H1 (cell line): ENCODE measurements at regions not wholly inside any gene's neighbourhood (a gene's known extent, or its start where the extent isn't known, plus 50 kb on each side); places are given as distances from the start of the nearest gene placed in this dataset.

Experiments used
- CTCF ChIA-PET: fragments of 300-600 bp; sonication (Branson Sonifier 250); formaldehyde crosslinking; loops from one replicate; lab custom pipeline; 2021; ENCODE audit not compliant: partially characterized antibody; lab: Charles Lee
- POLR2A ChIA-PET: fragments of 300-600 bp; sonication (Branson Sonifier 250); formaldehyde crosslinking; loops from one replicate; lab custom pipeline; 2021; ENCODE audit warnings: inconsistent platforms; ENCODE audit not compliant: partially characterized antibody; lab: Charles Lee
- DNase-seq, 2 experiments: peaks; one replicate each; pipeline versions ENCODE4 v3.0.0 to v3.0.0-alpha.2; 2010 to 2022; ENCODE audit warnings: low spot score in 2 of 2, low read depth in 1 of 2, mixed read lengths in 1 of 2
- FAIRE-seq: peaks from 2 replicates; lab custom pipeline; 2011; peaks lifted over from hg19 to GRCh38; lab: Jason Lieb, UNC
- H2AFZ ChIP-seq: 2 replicates; pipeline ENCODE4 v1.8.1; 2012; ENCODE audit warnings: low read length, inconsistent platforms
- H2AK5ac ChIP-seq: 2 replicates; pipeline ENCODE4 v1.6.1; 2013; ENCODE audit warnings: low read depth, low read length
- H2BK120ac ChIP-seq: replicated peaks from 2 replicates; pipeline ENCODE3; 2013; ENCODE audit warnings: low read depth, low read length, inconsistent platforms
- H2BK12ac ChIP-seq: 2 replicates; pipeline ENCODE4 v1.6.1; 2013; ENCODE audit warnings: low read depth, low read length
- H2BK15ac ChIP-seq: 2 replicates; pipeline ENCODE4 v1.6.1; 2013; ENCODE audit warnings: low read length
- H2BK20ac ChIP-seq: 2 replicates; pipeline ENCODE4 v1.6.1; 2013; ENCODE audit warnings: low read length
- H2BK5ac ChIP-seq: 2 replicates; pipeline ENCODE4 v1.6.1; 2013; ENCODE audit warnings: low read depth, low read length
- H3K14ac ChIP-seq: 2 replicates; pipeline ENCODE4 v1.6.1; 2013; ENCODE audit warnings: inconsistent platforms; ENCODE audit not compliant: insufficient read length
- H3K18ac ChIP-seq: 2 replicates; pipeline ENCODE4 v1.6.1; 2013; ENCODE audit warnings: low read length; ENCODE audit errors: extremely low read depth
- H3K23ac ChIP-seq: 2 replicates; pipeline ENCODE4 v1.6.1; 2013; ENCODE audit warnings: inconsistent platforms; ENCODE audit not compliant: insufficient read length
- H3K23me2 ChIP-seq: 2 replicates; pipeline ENCODE4 v1.6.1; 2013; ENCODE audit warnings: low read depth, low read length
- H3K27ac ChIP-seq: 2 replicates; pipeline ENCODE4 v1.6.1; 2011; ENCODE audit warnings: low read depth, low read length, inconsistent platforms
- H3K27me3 ChIP-seq, 4 experiments: replicated peaks in 1 of 4; 1 replicate in 1 of 4; 2 replicates in 3 of 4; pipeline versions ENCODE4 v1.6.1 to v1.8.1; 2011 to 2013; ENCODE audit warnings: low read length in 3 of 4, mild to moderate bottlenecking in 3 of 4, inconsistent platforms in 2 of 4, mixed read lengths in 2 of 4, moderate library complexity in 1 of 4; ENCODE audit not compliant: control insufficient read depth in 3 of 4, insufficient read depth in 3 of 4; ENCODE audit errors: extremely low read depth in 1 of 4
- H3K36me3 ChIP-seq, 4 experiments: 2 replicates each; pipeline versions ENCODE4 v1.6.1 to v1.8.1; 2011 to 2013; ENCODE audit warnings: mild to moderate bottlenecking in 4 of 4, low read length in 3 of 4, moderate library complexity in 2 of 4, control low read depth in 1 of 4, inconsistent platforms in 1 of 4; ENCODE audit not compliant: insufficient read depth in 4 of 4, control insufficient read depth in 2 of 4
- H3K4ac ChIP-seq: replicated peaks from 2 replicates; pipeline ENCODE3; 2013; ENCODE audit warnings: low read length, low read depth, mixed read lengths, inconsistent platforms; ENCODE audit not compliant: insufficient read length
- H3K4me1 ChIP-seq, 4 experiments: replicated peaks in 1 of 4; 1 replicate in 1 of 4; 2 replicates in 3 of 4; pipeline versions ENCODE4 v1.6.1 to v1.8.1; 2011 to 2013; ENCODE audit warnings: low read length in 3 of 4, inconsistent platforms in 2 of 4, mixed read lengths in 1 of 4; ENCODE audit not compliant: insufficient read depth in 4 of 4, control insufficient read depth in 3 of 4
- H3K4me2 ChIP-seq, 2 experiments: 2 replicates each; pipeline versions ENCODE4 v1.6.1 to v1.8.1; 2011 to 2013; ENCODE audit warnings: low read depth in 2 of 2, low read length in 2 of 2, control low read depth in 1 of 2, inconsistent platforms in 1 of 2, mild to moderate bottlenecking in 1 of 2; ENCODE audit not compliant: insufficient read depth in 1 of 2
- H3K4me3 ChIP-seq, 4 experiments: fragments of 200-600, 300-600 bp in 1 of 4; sonication (generic), shearing (Covaris generic), sonication (Bioruptor Twin) in 1 of 4; 2 replicates each; pipeline versions ENCODE4 v1.5.1 to v1.8.1; 2011 to 2016; ENCODE audit warnings: low read length in 4 of 4, low read depth in 3 of 4, control low read depth in 2 of 4, inconsistent platforms in 2 of 4, mild to moderate bottlenecking in 2 of 4, mixed read lengths in 1 of 4, moderate library complexity in 1 of 4; ENCODE audit not compliant: insufficient read depth in 2 of 4; ENCODE audit errors: extremely low read depth in 1 of 4
- H3K56ac ChIP-seq: replicated peaks from 2 replicates; pipeline ENCODE3; 2013; ENCODE audit warnings: low read depth, mild to moderate bottlenecking, mixed read lengths, low read length, inconsistent platforms; ENCODE audit not compliant: insufficient read length
- H3K79me1 ChIP-seq: 2 replicates; pipeline ENCODE4 v1.6.1; 2013; ENCODE audit warnings: low read depth, low read length, control low read depth
- H3K79me2 ChIP-seq, 2 experiments: 2 replicates each; pipeline versions ENCODE4 v1.6.1 to v1.8.1; 2012 to 2013; ENCODE audit warnings: low read length in 2 of 2, mild to moderate bottlenecking in 2 of 2, inconsistent platforms in 1 of 2; ENCODE audit not compliant: insufficient read depth in 2 of 2, control insufficient read depth in 1 of 2
- H3K9ac ChIP-seq, 4 experiments: replicated peaks in 1 of 4; 1 replicate in 1 of 4; 2 replicates in 3 of 4; pipeline versions ENCODE4 v1.6.1 to v1.8.1; 2011 to 2013; ENCODE audit warnings: low read depth in 3 of 4, low read length in 3 of 4, control low read depth in 2 of 4, mild to moderate bottlenecking in 2 of 4, moderate library complexity in 2 of 4, inconsistent platforms in 1 of 4; ENCODE audit errors: extremely low read depth in 1 of 4
- H3K9me3 ChIP-seq, 2 experiments: 2 replicates each; pipeline versions ENCODE4 v1.6.1 to v1.8.1; 2012 to 2013; ENCODE audit warnings: mild to moderate bottlenecking in 2 of 2, moderate library complexity in 2 of 2, control low read depth in 1 of 2, inconsistent platforms in 1 of 2, low read depth in 1 of 2, low read length in 1 of 2, mixed read lengths in 1 of 2; ENCODE audit not compliant: insufficient read depth in 2 of 2
- H4K20me1 ChIP-seq, 2 experiments: replicated peaks in 1 of 2; 2 replicates each; pipeline versions ENCODE3 to v1.8.1; 2011 to 2013; ENCODE audit warnings: inconsistent platforms in 2 of 2, low read length in 2 of 2, mild to moderate bottlenecking in 1 of 2; ENCODE audit not compliant: insufficient read depth in 2 of 2, control insufficient read depth in 1 of 2
- H4K5ac ChIP-seq: 2 replicates; pipeline ENCODE4 v1.6.1; 2013; ENCODE audit warnings: low read length, low read depth, mixed read lengths, inconsistent platforms; ENCODE audit not compliant: insufficient read length
- H4K8ac ChIP-seq: 2 replicates; pipeline ENCODE4 v1.8.0; 2013; ENCODE audit warnings: mild to moderate bottlenecking, moderate library complexity, low read length, inconsistent platforms; ENCODE audit not compliant: insufficient read depth; ENCODE audit errors: extremely low read depth
- H4K91ac ChIP-seq: replicated peaks from 2 replicates; pipeline ENCODE3; 2013; ENCODE audit warnings: low read length, mixed read lengths, inconsistent platforms; ENCODE audit not compliant: insufficient read length
- SIX5 ChIP-seq: IDR thresholded peaks from 2 replicates; pipeline ENCODE4 v1.6.1; 2011; ENCODE audit warnings: mild to moderate bottlenecking, low read depth, low read length
- TCF12 ChIP-seq: IDR thresholded peaks from 2 replicates; pipeline ENCODE4 v1.6.1; 2011; ENCODE audit warnings: low read depth, mild to moderate bottlenecking, low read length
- WGBS, 2 experiments: shearing (Covaris generic) in 1 of 2; methylation state at CpG; one replicate each; pipeline versions ENCODE4 v1.1.6 to v1.1.7; 2013 to 2015; ENCODE audit warnings: low lambda C conversion rate in 2 of 2, mixed read lengths in 2 of 2, inconsistent platforms in 1 of 2, low coverage in 1 of 2, missing lambda C conversion rate in 1 of 2; ENCODE audit not compliant: insufficient replicate concordance in 2 of 2, insufficient coverage in 1 of 2, insufficient read length in 1 of 2; ENCODE audit errors: extremely low coverage in 1 of 2, missing lambda C conversion rate in 1 of 2; 5-methylcytosine and 5-hydroxymethylcytosine counted together
- TF ChIP-seq, protein P1 (sequence below): IDR thresholded peaks from 2 replicates; pipeline ENCODE4 v1.6.1; 2011; ENCODE audit warnings: low read length, improper control_type of control experiment

DNA sequence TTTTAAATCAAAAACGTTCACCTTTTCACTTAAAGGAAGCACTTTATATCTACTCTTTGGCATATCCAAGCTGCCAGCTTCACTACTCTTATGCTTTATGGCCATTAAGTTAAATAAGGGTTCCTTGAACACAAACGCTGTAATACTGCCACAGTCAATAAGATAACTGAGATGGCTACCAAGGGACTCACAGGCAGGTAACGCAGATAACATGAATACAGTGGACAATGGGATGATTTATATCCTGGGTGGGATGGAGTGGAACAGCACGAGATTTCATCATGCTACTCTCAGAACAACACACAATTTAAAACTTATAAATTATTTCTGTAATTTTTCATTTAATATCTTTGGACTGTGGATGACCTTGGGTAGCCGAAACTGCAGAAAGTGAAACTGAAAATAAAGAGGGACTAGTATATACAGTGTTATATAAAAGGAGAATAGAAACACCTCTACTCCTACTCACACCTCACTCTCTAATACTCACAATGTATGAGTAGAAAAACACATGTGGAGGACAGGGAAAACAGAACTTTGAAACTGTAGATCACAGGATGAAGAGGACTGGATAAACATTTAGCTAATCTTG is 367.3 kb downstream of the C12orf50 start:
- Histone ChIP-seq H3K4me3 (no peak overlapping the region), H3K4me2 (no peak overlapping the region)
- CTCF ChIA-PET, result no interaction called here

More for the DNA sequence above, 367.3 kb downstream of the C12orf50 start:
- WGBS, 2 experiments, result 94% methylated on average over 5 of the region's 5 CpGs; no CpG with 5 or more reads in 1 of the 2 experiments
- H3K4me1 ChIP-seq, result no peaks in the 10 kb centered on the region
- no peak overlapping the region for H2AK5ac ChIP-seq
- H4K91ac ChIP-seq, result no peak overlapping the region
- no peaks in the 10 kb centered on the region for H3K23me2 ChIP-seq
- 0 out of 2 replicates have a peak overlapping the region, but pooled peaks have one; percentile 73 for H2AFZ ChIP-seq
- H4K5ac ChIP-seq, result no peak overlapping the region
- TF ChIP-seq SIX5 (no peak), TCF12 (no peak)
- TF ChIP-seq, protein P1, sequence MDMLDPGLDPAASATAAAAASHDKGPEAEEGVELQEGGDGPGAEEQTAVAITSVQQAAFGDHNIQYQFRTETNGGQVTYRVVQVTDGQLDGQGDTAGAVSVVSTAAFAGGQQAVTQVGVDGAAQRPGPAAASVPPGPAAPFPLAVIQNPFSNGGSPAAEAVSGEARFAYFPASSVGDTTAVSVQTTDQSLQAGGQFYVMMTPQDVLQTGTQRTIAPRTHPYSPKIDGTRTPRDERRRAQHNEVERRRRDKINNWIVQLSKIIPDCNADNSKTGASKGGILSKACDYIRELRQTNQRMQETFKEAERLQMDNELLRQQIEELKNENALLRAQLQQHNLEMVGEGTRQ, result no peak
- no peak overlapping the region for H2BK15ac ChIP-seq
- no peaks in the 10 kb centered on the region for H3K27me3 ChIP-seq
- H3K14ac ChIP-seq, result no peak overlapping the region
- DNase-seq (no peak), FAIRE-seq (no peak)
- H3K4ac ChIP-seq, result no peak overlapping the region
- H3K36me3 ChIP-seq, result no peaks in the 10 kb centered on the region
- no peaks in the 10 kb centered on the region for H4K20me1 ChIP-seq
- H3K9ac ChIP-seq, result no peak overlapping the region
- H3K18ac ChIP-seq, result no peak overlapping the region
- H3K23ac ChIP-seq, result no peak overlapping the region
- no peak overlapping the region for H3K27ac ChIP-seq
- H2BK20ac ChIP-seq, result no peak overlapping the region
- H2BK12ac ChIP-seq, result no peak overlapping the region
- H3K79me2 ChIP-seq, result no peaks in the 10 kb centered on the region
- H2BK5ac ChIP-seq, result no peak overlapping the region
- H3K56ac ChIP-seq, result no peak overlapping the region
- no peaks in the 10 kb centered on the region for H3K9me3 ChIP-seq
- no peak overlapping the region for H2BK120ac ChIP-seq
- POLR2A ChIA-PET, result no interaction called here
- H4K8ac ChIP-seq, result no peak overlapping the region
- no peaks in the 10 kb centered on the region for H3K79me1 ChIP-seq
